GM18505 (cell line): ENCODE measurements at regions not wholly inside any gene's neighbourhood (a gene's known extent, or its start where the extent isn't known, plus 50 kb on each side); places are given as distances from the start of the nearest gene placed in this dataset.

Experiments used
- ATAC-seq: cut with Tn5 transposase; IDR thresholded peaks from one replicate; pipeline ENCODE4 v1.9.1; 2021; ENCODE audit not compliant: unreplicated experiment
- POLR2A ChIP-seq: IDR thresholded peaks from 4 replicates; pipeline ENCODE4 v1.6.1; 2011; ENCODE audit warnings: borderline replicate concordance; ENCODE audit not compliant: insufficient read depth, insufficient read length; ENCODE audit errors: extremely low read depth

DNA sequence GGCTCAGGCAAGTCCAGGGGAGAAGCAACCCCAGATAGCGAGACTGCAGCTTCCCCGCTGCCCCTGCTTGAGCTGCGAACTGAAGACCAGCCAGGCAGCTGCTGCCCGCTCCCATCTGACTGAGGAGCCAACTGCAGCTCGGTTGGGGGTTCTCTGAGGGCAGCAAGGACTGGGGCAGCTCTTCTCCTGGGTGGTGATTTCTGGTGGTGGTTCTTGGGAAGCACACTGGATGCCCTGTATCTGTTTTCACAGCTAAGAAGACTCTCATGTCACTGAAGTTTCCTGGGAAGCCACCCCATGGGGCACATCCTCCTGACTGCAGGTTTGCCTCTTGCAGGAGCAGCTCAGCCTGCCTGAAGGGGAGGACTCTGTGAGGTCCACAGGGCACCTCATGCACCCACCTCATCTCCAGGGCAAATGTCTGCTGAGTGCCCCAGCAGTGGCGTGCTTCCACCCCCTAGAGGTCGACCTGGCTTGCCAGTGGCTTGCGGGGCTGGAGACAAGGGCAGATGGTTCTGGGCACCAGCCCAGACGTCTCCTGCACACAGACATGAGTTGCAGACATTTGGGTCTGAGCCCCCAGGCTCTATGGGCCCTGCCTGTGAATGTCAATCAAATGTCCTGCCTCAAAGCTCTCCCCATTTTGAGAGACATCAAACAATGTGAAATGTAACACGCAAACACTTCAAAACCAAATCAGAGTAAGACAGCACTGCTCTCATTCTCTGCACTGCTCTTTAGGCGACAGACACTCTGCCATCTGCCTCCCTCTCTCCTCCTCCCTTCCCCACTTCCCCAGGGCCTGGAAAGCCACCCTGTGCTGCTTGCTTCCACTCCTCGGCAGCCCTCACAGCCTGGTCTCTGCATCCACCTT is 800.9 kb downstream of the BRD1 start:
- no peak for ATAC-seq
- no peak for TF ChIP-seq POLR2A

DNA sequence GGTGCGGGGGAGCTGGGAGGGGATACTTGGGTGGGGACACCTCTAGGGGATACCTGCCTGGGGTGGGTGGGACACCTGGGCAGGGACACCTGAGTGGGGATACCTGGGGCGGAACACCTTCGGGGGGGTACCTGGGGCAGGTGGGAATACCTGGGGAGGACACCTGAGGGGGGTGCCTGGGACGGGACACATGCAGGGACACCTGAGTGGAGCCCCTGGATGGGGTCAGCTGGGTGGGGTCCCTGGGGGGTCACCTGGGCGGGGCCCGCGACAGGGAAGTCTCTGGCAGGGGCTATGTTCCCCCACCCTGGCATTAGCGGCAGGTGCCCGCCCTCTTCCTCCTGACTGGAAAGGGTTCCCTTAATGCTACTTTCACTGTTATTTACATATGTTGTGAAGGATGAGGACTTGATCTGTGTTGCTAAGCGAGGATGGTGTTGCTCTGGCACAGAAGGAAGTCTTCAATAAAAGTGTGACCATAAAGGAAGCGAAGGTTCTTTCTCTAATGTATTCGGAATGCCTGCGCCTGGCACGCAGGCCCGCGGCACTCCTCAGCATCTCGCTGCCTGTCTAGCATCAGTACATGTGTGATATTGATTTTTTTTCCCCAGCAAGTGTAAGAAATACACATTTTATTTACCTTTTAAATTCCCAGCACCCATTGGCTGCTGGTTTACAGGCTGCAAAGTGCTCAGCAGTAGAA is 801.7 kb downstream of the BRD1 start:
- no peak for TF ChIP-seq POLR2A
- no peak for ATAC-seq

DNA sequence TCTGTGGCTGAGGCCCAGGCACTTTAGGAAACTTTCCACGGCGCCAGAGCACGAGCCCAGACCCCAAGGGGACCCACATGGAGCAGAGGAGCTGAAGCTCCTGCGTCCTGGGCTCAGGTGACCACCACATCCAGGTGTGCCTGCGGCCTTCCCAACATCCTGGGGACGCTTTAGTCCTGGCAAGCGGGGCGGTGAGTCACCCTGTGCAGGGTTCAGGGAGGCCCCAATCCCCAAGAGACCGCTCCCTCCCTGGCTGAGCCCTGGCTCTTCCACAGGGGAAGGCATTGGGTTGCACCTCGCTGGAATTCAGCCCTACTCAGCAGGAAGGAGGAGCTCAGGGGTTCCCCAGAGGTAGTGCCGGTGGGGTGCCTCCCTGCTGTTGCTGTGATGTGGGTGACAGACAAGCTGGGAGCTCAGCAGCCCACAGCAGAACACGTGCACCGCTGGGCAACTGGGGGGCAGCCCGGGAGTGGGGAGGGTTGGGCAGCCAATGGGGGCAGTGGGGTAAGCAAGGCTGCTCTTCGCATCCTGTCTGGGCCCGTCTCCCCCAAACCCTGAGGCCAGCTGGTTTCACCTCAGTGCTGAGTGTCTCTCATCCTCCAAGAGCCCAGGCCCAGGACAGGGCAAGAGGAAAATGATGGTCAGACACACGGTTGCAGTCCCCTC is 802.8 kb downstream of the BRD1 start:
- no peak for TF ChIP-seq POLR2A
- no peak for ATAC-seq

- ATAC-seq = no peak
- TF ChIP-seq POLR2A = no peak
Observed at GRCh38 chr22:49023879-49024774, 803.5 kb downstream of the BRD1 start.

- no peak for TF ChIP-seq POLR2A
- no peak for ATAC-seq
Observed at GRCh38 chr22:49023161-49023878, 804.4 kb downstream of the BRD1 start.

DNA sequence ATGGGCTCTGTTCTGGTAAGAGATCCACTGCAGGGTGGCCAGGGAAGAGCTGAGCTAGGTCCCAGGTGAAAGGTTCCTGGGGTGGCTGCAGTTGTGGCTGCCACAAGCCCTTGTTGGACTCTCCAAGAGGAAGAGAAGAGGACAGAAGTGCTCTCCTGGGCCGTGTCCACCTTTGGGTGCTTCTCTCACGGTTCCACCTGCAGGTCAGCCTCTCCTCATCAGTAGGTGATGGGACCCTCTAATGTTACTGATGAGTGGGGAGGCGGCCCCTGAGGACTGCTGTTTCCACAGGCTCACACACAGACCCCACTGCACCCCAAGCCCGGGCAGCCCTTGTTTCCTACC is 804.9 kb downstream of the BRD1 start:
- ATAC-seq = no peak

DNA sequence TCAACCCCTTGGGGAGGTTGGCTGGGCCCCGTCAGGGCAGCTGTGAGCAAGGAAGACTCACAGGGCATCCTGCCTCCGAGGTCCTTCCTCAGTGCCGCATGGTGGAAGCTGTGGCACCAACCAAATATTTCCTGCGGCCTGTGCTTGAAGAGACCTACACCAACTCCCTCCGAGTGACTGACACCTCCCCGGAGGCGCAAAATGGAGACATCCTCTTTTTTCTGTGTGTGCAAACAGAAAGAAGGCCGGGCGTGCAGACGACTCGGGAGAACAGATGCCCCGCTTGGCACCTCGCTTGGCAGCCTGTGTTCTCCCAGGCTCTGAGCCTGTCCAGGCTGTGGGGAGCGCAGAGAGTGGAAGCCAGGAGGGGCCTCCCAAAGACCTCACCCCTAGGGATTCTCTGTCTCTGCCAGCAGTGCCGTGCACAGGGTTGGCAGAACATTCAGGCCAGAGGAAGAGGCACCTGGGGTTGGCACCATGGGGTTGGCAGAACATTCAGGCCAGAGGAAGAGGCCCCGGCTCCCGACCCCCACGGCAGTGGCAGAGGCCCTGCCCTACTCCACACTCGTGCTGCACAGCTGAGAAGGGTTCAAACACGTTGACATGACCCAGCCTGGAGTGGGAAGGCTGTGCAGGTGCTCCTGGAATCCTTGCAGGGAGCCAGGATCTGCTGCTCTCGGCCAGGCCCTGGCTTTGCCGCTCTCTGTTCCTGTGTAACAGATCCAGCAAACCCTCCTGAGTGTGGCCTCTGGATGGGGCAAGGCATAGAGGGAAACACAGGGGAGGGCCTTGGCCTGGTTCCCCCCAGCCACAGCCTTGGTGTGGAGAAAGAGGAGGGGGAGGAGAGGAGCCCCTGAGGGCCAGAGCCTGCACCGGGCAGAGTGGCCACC is 805.5 kb downstream of the BRD1 start:
- no peak for TF ChIP-seq POLR2A
- ATAC-seq = no peak

More for the DNA sequence above, 804.9 kb downstream of the BRD1 start:
- no peak for TF ChIP-seq POLR2A

- TF ChIP-seq POLR2A = no peak
- ATAC-seq = no peak
Observed at GRCh38 chr22:49021131-49021925, 806.3 kb downstream of the BRD1 start.

- no peak for ATAC-seq
- TF ChIP-seq POLR2A = no peak
Observed at GRCh38 chr22:49019737-49020713, 807.6 kb downstream of the BRD1 start.

DNA sequence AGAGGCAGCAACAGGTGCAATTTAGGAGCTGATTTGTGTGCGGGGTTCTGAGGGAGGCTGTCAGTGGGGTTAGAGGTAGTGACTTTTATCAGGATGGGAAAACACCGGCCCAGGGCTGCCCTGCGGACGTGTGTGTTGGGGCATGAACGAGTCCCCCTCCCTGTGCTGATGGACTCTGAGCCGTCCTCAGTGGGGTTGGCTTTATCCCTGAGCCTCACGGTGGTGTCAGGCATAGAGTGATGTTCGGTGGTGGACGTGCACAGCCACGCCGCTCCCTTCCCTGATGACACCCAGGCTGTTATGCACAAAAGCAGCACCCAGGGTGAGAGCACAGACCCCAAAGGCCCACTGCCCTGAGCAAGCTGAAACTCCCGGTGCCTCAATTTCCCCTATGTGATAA is 809.1 kb downstream of the BRD1 start:
- no peak for ATAC-seq
- no peak for TF ChIP-seq POLR2A
